ENCODE measurements at regions not wholly inside any gene's neighbourhood (a gene's known extent, or its start where the extent isn't known, plus 50 kb on each side); places are given as distances from the start of the nearest gene placed in this dataset.

- H3K4me3 ChIP-seq (replicated peaks; ENCODE audit: low read depth, low read length): no peak overlapping the region
- no peak for TF ChIP-seq CTCF (IDR thresholded peaks at IDR 0.05; ENCODE audit: low read length, missing control alignments)
- no peak for DNase-seq (ENCODE audit: low read depth)
These were observed 178.7 kb upstream of the STEAP1 start for GRCh38 chr7:89975577-89975976.

GRCh38 chr7:89987665-89988064 lies 166.6 kb upstream of the STEAP1 start:
- no peak for TF ChIP-seq CTCF (IDR thresholded peaks at IDR 0.05; ENCODE audit: low read length, missing control alignments)
- no peak for DNase-seq (ENCODE audit: low read depth)
- H3K4me3 ChIP-seq (replicated peaks; ENCODE audit: low read depth, low read length): no peak overlapping the region

GRCh38 chr7:89988074-89988473 lies 166.2 kb upstream of the STEAP1 start:
- no peak for DNase-seq (ENCODE audit: low read depth)
- no peak for TF ChIP-seq CTCF (IDR thresholded peaks at IDR 0.05; ENCODE audit: low read length, missing control alignments)
- H3K4me3 ChIP-seq (replicated peaks; ENCODE audit: low read depth, low read length): no peak overlapping the region

GRCh38 chr7:89989454-89989853 lies 164.8 kb upstream of the STEAP1 start:
- H3K4me3 ChIP-seq (replicated peaks; ENCODE audit: low read depth, low read length): no peak overlapping the region
- no peak for DNase-seq (ENCODE audit: low read depth)
- TF ChIP-seq CTCF (IDR thresholded peaks at IDR 0.05; ENCODE audit: low read length, missing control alignments): no peak

- no peak for DNase-seq (ENCODE audit: low read depth)
- TF ChIP-seq CTCF (IDR thresholded peaks at IDR 0.05; ENCODE audit: low read length, missing control alignments): no peak
- no peak overlapping the region for H3K4me3 ChIP-seq (replicated peaks; ENCODE audit: low read depth, low read length)
These were observed 159.8 kb upstream of the STEAP1 start for GRCh38 chr7:89994483-89994882.

GRCh38 chr7:89998554-89998953 lies 155.7 kb upstream of the STEAP1 start:
- no peak for TF ChIP-seq CTCF (IDR thresholded peaks at IDR 0.05; ENCODE audit: low read length, missing control alignments)
- no peak overlapping the region for H3K4me3 ChIP-seq (replicated peaks; ENCODE audit: low read depth, low read length)
- DNase-seq (ENCODE audit: low read depth): no peak

- no peak for DNase-seq (ENCODE audit: low read depth)
- H3K4me3 ChIP-seq (replicated peaks; ENCODE audit: low read depth, low read length): no peak overlapping the region
- TF ChIP-seq CTCF (IDR thresholded peaks at IDR 0.05; ENCODE audit: low read length, missing control alignments): no peak
These were observed 148.4 kb upstream of the STEAP1 start for GRCh38 chr7:90005836-90006235.

Data from fibroblast of pulmonary artery (primary cell).